ENCODE measurements at regions not wholly inside any gene's neighbourhood (a gene's known extent, or its start where the extent isn't known, plus 50 kb on each side); places are given as distances from the start of the nearest gene placed in this dataset.

- no peaks in the 10 kb centered on the region for H3K27me3 ChIP-seq
- H3K4me1 ChIP-seq, result no peaks in the 10 kb centered on the region
- 80% methylated on average over 1 of the region's 5 CpGs for WGBS (ENCODE audit: insufficient coverage, low coverage, low lambda C conversion rate, missing lambda C conversion rate)
- no peaks in the 10 kb centered on the region for H3K9me3 ChIP-seq
- no peaks in the 10 kb centered on the region for H3K36me3 ChIP-seq
- H3K27ac ChIP-seq, result no peak overlapping the region
- DNase-seq, result no peak
- ATAC-seq, result no peak
- H3K4me3 ChIP-seq, result no peak overlapping the region
- TF ChIP-seq POLR2A (IDR thresholded peaks at IDR 0.05), result no peak
- TF ChIP-seq, protein P1, sequence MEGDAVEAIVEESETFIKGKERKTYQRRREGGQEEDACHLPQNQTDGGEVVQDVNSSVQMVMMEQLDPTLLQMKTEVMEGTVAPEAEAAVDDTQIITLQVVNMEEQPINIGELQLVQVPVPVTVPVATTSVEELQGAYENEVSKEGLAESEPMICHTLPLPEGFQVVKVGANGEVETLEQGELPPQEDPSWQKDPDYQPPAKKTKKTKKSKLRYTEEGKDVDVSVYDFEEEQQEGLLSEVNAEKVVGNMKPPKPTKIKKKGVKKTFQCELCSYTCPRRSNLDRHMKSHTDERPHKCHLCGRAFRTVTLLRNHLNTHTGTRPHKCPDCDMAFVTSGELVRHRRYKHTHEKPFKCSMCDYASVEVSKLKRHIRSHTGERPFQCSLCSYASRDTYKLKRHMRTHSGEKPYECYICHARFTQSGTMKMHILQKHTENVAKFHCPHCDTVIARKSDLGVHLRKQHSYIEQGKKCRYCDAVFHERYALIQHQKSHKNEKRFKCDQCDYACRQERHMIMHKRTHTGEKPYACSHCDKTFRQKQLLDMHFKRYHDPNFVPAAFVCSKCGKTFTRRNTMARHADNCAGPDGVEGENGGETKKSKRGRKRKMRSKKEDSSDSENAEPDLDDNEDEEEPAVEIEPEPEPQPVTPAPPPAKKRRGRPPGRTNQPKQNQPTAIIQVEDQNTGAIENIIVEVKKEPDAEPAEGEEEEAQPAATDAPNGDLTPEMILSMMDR (IDR thresholded peaks at IDR 0.05), result no peak
- intact Hi-C loops (cut with DNase I), result no loop called here
Observed at GRCh38 chr7:153941061-153941460, 111.1 kb upstream of the DPP6 start.

GRCh38 chr7:153942036-153942435 is 110.2 kb upstream of the DPP6 start:
- DNase-seq (no peak), ATAC-seq (no peak)
- no peaks in the 10 kb centered on the region for H3K9me3 ChIP-seq
- TF ChIP-seq, protein P1 (IDR thresholded peaks at IDR 0.05), result no peak
- TF ChIP-seq POLR2A (IDR thresholded peaks at IDR 0.05), result no peak
- H3K4me1 ChIP-seq, result no peaks in the 10 kb centered on the region
- intact Hi-C loops (cut with DNase I), result no loop called here
- no peak overlapping the region for H3K4me3 ChIP-seq
- no peaks in the 10 kb centered on the region for H3K36me3 ChIP-seq
- no peak overlapping the region for H3K27ac ChIP-seq
- WGBS (ENCODE audit: insufficient coverage, low coverage, low lambda C conversion rate, missing lambda C conversion rate), result 52% methylated on average over 7 of the region's 7 CpGs
- no peaks in the 10 kb centered on the region for H3K27me3 ChIP-seq

GRCh38 chr7:153943457-153943856 is 108.7 kb upstream of the DPP6 start:
- intact Hi-C loops (cut with DNase I), result no loop called here
- DNase-seq (no peak), ATAC-seq (no peak)
- WGBS (ENCODE audit: insufficient coverage, low coverage, low lambda C conversion rate, missing lambda C conversion rate), result 9% methylated on average over 4 of the region's 4 CpGs
- H3K4me1 ChIP-seq, result no peaks in the 10 kb centered on the region
- H3K9me3 ChIP-seq, result no peaks in the 10 kb centered on the region
- no peaks in the 10 kb centered on the region for H3K36me3 ChIP-seq
- TF ChIP-seq POLR2A (IDR thresholded peaks at IDR 0.05), result no peak
- TF ChIP-seq, protein P1 (IDR thresholded peaks at IDR 0.05), result no peak
- H3K27ac ChIP-seq, result no peak overlapping the region
- H3K27me3 ChIP-seq, result no peaks in the 10 kb centered on the region
- H3K4me3 ChIP-seq, result no peak overlapping the region

DNA sequence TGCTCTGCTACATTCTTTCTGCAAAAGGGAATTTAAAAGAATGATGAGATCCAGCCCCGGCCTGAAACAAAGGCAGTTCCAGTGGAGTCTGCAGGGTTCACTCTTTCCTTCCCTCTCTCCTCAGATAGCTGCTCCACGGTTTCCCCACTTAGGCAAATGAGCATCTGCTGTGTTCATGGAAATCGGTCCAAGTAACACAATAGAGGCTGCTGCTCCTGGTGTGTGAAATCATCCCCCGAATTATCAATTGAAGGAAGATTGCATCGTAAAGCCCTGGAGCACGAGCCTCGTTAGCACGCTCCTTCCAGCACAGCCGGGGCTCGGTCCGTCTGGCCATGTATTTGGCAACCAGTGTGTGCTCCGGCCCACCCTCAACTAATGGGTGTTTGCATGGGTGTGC is 108.3 kb upstream of the DPP6 start:
- H3K4me1 ChIP-seq, result no peaks in the 10 kb centered on the region
- H3K27me3 ChIP-seq, result no peaks in the 10 kb centered on the region
- H3K36me3 ChIP-seq, result no peaks in the 10 kb centered on the region
- no peaks in the 10 kb centered on the region for H3K9me3 ChIP-seq
- ATAC-seq, result no peak
- TF ChIP-seq, protein P1 (IDR thresholded peaks at IDR 0.05), result no peak
- TF ChIP-seq POLR2A (IDR thresholded peaks at IDR 0.05), result no peak
- WGBS (ENCODE audit: insufficient coverage, low coverage, low lambda C conversion rate, missing lambda C conversion rate), result 30% methylated on average over 7 of the region's 12 CpGs
- H3K4me3 ChIP-seq, result no peak overlapping the region
- intact Hi-C loops (cut with DNase I), result no loop called here
- DNase-seq, result no peak
- no peak overlapping the region for H3K27ac ChIP-seq

GRCh38 chr7:153948060-153948459 is 104.1 kb upstream of the DPP6 start:
- no peak overlapping the region for H3K27ac ChIP-seq
- ATAC-seq (no peak), DNase-seq (no peak)
- no peak overlapping the region for H3K4me3 ChIP-seq
- H3K36me3 ChIP-seq, result no peaks in the 10 kb centered on the region
- H3K4me1 ChIP-seq, result no peaks in the 10 kb centered on the region
- intact Hi-C loops (cut with DNase I), result no loop called here
- no peaks in the 10 kb centered on the region for H3K27me3 ChIP-seq
- 26% methylated on average over 2 of the region's 2 CpGs for WGBS (ENCODE audit: insufficient coverage, low coverage, low lambda C conversion rate, missing lambda C conversion rate)
- TF ChIP-seq POLR2A (IDR thresholded peaks at IDR 0.05), result no peak
- TF ChIP-seq, protein P1 (IDR thresholded peaks at IDR 0.05), result no peak
- H3K9me3 ChIP-seq, result no peaks in the 10 kb centered on the region
